Neural cell (in vitro differentiated cells): ENCODE measurements at regions not wholly inside any gene's neighbourhood (a gene's known extent, or its start where the extent isn't known, plus 50 kb on each side); places are given as distances from the start of the nearest gene placed in this dataset.

ENCODE experiments used
- CTCF ChIP-seq: fragments of 450-650 bp; IDR thresholded peaks from 2 replicates; pipeline ENCODE4 v1.5.1; 2014; ENCODE audit warnings: antibody characterized with exemption, mild to moderate bottlenecking, moderate library complexity; ENCODE audit not compliant: poor library complexity, severe bottlenecking
- EP300 ChIP-seq: fragments of 450-650 bp; conservative IDR thresholded peaks from 2 replicates; pipeline ENCODE4 v1.6.1; 2014; ENCODE audit warnings: antibody characterized with exemption, mild to moderate bottlenecking, moderate library complexity; ENCODE audit not compliant: poor library complexity, severe bottlenecking
- POLR2AphosphoS5 ChIP-seq: IDR thresholded peaks from 2 replicates; pipeline ENCODE4 v1.6.1; 2012
- RAD21 ChIP-seq: fragments of 450-650 bp; conservative IDR thresholded peaks from 2 replicates; pipeline ENCODE4 v1.6.1; 2014; ENCODE audit warnings: antibody characterized with exemption, mild to moderate bottlenecking, moderate library complexity

- TF ChIP-seq CTCF = no peak
- no peak for TF ChIP-seq EP300
- TF ChIP-seq POLR2AphosphoS5 = no peak
- TF ChIP-seq RAD21 = no peak
Measured at GRCh38 chr15:31831596-31831995, 198.7 kb upstream of the CHRNA7 start.
